K562 (cell line): ENCODE measurements at regions not wholly inside any gene's neighbourhood (a gene's known extent, or its start where the extent isn't known, plus 50 kb on each side); places are given as distances from the start of the nearest gene placed in this dataset.

Experiments
- BRF2 ChIP-seq: IDR thresholded peaks from 3 replicates; pipeline ENCODE4 v1.6.1; 2011; ENCODE audit warnings: borderline replicate concordance, mild to moderate bottlenecking; ENCODE audit not compliant: insufficient read length, insufficient read depth
- CTCF ChIP-seq, 3 experiments: IDR thresholded peaks in 2 of 3; conservative IDR thresholded peaks in 1 of 3; 2 replicates each; pipeline ENCODE4 v1.5.1; 2011 to 2012; ENCODE audit warnings: low read length in 3 of 3, mild to moderate bottlenecking in 3 of 3, control low read depth in 2 of 3, improper control_type of control experiment in 1 of 3, inconsistent platforms in 1 of 3, low read depth in 1 of 3, mixed read lengths in 1 of 3, moderate library complexity in 1 of 3; ENCODE audit not compliant: insufficient read depth in 2 of 3
- ESRRA ChIP-seq: fragments of 450-650 bp; IDR thresholded peaks from 2 replicates; pipeline ENCODE4 v1.6.1; 2014; ENCODE audit warnings: low read depth, mild to moderate bottlenecking, moderate library complexity, borderline replicate concordance
- HIVEP1 ChIP-seq: fragments of 250-450 bp; sonication (Bioruptor Pico); IDR thresholded peaks from 2 replicates; pipeline ENCODE4 v1.4.0; 2020; ENCODE audit warnings: mild to moderate bottlenecking
- PCBP2 ChIP-seq: fragments of 200-400 bp; formaldehyde crosslinking; IDR thresholded peaks from 2 replicates; pipeline ENCODE4 v1.6.1; 2018; ENCODE audit warnings: low read length, low read depth, mild to moderate bottlenecking, moderate library complexity; ENCODE audit not compliant: poor library complexity, severe bottlenecking
- XRCC5 ChIP-seq: fragments of 200-400 bp; formaldehyde crosslinking; IDR thresholded peaks from 2 replicates; pipeline ENCODE4 v1.6.1; 2017; ENCODE audit warnings: low read depth, mild to moderate bottlenecking, low read length
- ZKSCAN8 ChIP-seq: fragments of 200-800 bp; sonication (Bioruptor generic); IDR thresholded peaks from 2 replicates; pipeline ENCODE4 v1.6.1; 2016; ENCODE audit warnings: missing genetic modification characterization, missing compliant biosample characterization
- ZNF274 ChIP-seq: IDR thresholded peaks from 2 replicates; pipeline ENCODE4 v1.6.1; 2011; ENCODE audit warnings: low read depth, mild to moderate bottlenecking, low read length, moderate library complexity, borderline replicate concordance
- TF ChIP-seq, protein P1 (sequence below): sonication (generic); formaldehyde crosslinking; IDR thresholded peaks from 2 replicates; pipeline ENCODE4 v1.8.0; 2022; ENCODE audit warnings: mild to moderate bottlenecking, low read depth, missing genetic modification reagents
- TF ChIP-seq, protein P2 (sequence below): sonication (generic); formaldehyde crosslinking; IDR thresholded peaks from 2 replicates; pipeline ENCODE4 v1.8.1; 2023; ENCODE audit warnings: mild to moderate bottlenecking, missing genetic modification reagents

DNA sequence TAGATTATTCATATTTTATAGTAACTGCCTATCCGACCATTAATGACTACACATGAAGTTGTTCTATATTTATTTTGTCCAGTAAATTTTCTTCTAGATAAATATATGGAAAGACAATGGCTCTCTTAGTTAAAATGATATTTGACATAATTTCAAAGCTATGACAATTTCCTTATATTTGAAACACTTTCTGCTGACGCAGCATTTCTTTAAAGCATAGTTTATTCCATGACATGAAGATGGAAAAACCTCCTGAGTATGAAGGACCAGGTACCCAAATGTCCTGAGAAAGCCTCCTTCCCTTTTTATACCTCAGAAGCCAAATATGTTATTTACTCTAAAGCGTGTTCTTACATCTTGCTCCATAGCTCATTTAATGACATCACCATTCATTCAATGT lies 831.6 kb downstream of the EFNB2 start:
- no peak for TF ChIP-seq ZNF274
- TF ChIP-seq, protein P1, sequence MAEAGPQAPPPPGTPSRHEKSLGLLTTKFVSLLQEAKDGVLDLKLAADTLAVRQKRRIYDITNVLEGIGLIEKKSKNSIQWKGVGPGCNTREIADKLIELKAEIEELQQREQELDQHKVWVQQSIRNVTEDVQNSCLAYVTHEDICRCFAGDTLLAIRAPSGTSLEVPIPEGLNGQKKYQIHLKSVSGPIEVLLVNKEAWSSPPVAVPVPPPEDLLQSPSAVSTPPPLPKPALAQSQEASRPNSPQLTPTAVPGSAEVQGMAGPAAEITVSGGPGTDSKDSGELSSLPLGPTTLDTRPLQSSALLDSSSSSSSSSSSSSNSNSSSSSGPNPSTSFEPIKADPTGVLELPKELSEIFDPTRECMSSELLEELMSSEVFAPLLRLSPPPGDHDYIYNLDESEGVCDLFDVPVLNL (CRISPR knock-in tag), result no peak
- no peak for TF ChIP-seq HIVEP1 (CRISPR knock-in tag)
- no peak for TF ChIP-seq BRF2
- TF ChIP-seq, protein P2, sequence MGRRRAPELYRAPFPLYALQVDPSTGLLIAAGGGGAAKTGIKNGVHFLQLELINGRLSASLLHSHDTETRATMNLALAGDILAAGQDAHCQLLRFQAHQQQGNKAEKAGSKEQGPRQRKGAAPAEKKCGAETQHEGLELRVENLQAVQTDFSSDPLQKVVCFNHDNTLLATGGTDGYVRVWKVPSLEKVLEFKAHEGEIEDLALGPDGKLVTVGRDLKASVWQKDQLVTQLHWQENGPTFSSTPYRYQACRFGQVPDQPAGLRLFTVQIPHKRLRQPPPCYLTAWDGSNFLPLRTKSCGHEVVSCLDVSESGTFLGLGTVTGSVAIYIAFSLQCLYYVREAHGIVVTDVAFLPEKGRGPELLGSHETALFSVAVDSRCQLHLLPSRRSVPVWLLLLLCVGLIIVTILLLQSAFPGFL (CRISPR knock-in tag), result no peak
- no peak for TF ChIP-seq XRCC5
- no peak for TF ChIP-seq ESRRA
- no peak for TF ChIP-seq ZKSCAN8 (CRISPR knock-in tag)
- no peak for TF ChIP-seq PCBP2
- TF ChIP-seq CTCF (IDR thresholded peaks at IDR 0.05 in 2 of 3, conservative IDR thresholded peaks at IDR 0.05 in 1 of 3; ENCODE audit: insufficient read depth in 2 of 3, low read depth in 1 of 3, low read length in 3 of 3), result no peak
